Transverse colon (tissue), 4 donors: ENCODE measurements at regions not wholly inside any gene's neighbourhood (a gene's known extent, or its start where the extent isn't known, plus 50 kb on each side); places are given as distances from the start of the nearest gene placed in this dataset.

Source experiments
- DNase-seq: peaks from one replicate; pipeline ENCODE4 v3.0.0-alpha.2; 2019
- H3K27ac ChIP-seq, 4 donors: fragments of 200-600 bp; sonication (generic); 2 replicates each; pipeline ENCODE4 v1.5.1; 2016 to 2018; ENCODE audit warnings: inconsistent platforms in 4 of 4
- H3K27me3 ChIP-seq: fragments of 200-600 bp; sonication (generic); 2 replicates; pipeline ENCODE4 v1.5.1; 2017; ENCODE audit warnings: inconsistent platforms
- H3K36me3 ChIP-seq, 4 donors: fragments of 200-600 bp; sonication (generic); 2 replicates each; pipeline ENCODE4 v1.5.1; 2017 to 2019; ENCODE audit warnings: inconsistent platforms in 4 of 4
- H3K4me1 ChIP-seq, 4 donors: fragments of 200-600 bp; sonication (generic); 2 replicates each; pipeline ENCODE4 v1.5.1; 2017 to 2020; ENCODE audit warnings: inconsistent platforms in 4 of 4
- H3K4me3 ChIP-seq, 4 donors: fragments of 200-600 bp; sonication (generic); 1 replicate in 1 of 4; 2 replicates in 3 of 4; pipeline versions ENCODE4 v1.5.1 to v1.6.1; 2017 to 2019; ENCODE audit warnings: inconsistent platforms in 4 of 4
- H3K9me3 ChIP-seq, 2 donors: fragments of 200-600 bp; sonication (generic); 2 replicates each; pipeline ENCODE4 v1.5.1; 2017 to 2019; ENCODE audit warnings: inconsistent platforms in 2 of 2
- CTCF ChIP-seq, 5 experiments: fragments of 200-600 bp in 3 of 5; fragments of 450-650 bp in 2 of 5; sonication (generic) in 3 of 5; IDR thresholded peaks; 1 replicate in 2 of 5; 2 replicates in 3 of 5; pipeline ENCODE4 v1.5.1; 2016 to 2017; ENCODE audit warnings: antibody characterized with exemption in 5 of 5, inconsistent platforms in 3 of 5, mild to moderate bottlenecking in 2 of 5, moderate library complexity in 1 of 5
- EP300 ChIP-seq: sonication (generic); formaldehyde crosslinking; IDR thresholded peaks from one replicate; pipeline ENCODE4 v1.6.1; 2017; ENCODE audit warnings: antibody characterized with exemption, low read depth
- POLR2A ChIP-seq: fragments of 450-650 bp; IDR thresholded peaks from one replicate; pipeline ENCODE4 v1.6.1; 2016; ENCODE audit warnings: antibody characterized with exemption, mild to moderate bottlenecking, moderate library complexity
- POLR2AphosphoS5 ChIP-seq, 3 donors: sonication (generic); formaldehyde crosslinking; IDR thresholded peaks; one replicate each; pipeline ENCODE4 v1.6.1; 2016; ENCODE audit warnings: antibody characterized with exemption in 3 of 3
- WGBS, 2 donors: methylation state at CpG; one replicate each; pipeline ENCODE4 v1.1.5; 2018; ENCODE audit warnings: low coverage in 1 of 2; 5-methylcytosine and 5-hydroxymethylcytosine counted together
- in situ Hi-C, 4 donors: fragments of 200-750 bp; cut with MboI; loops; one replicate each; pipeline versions ENCODE4 v1.15.0 to v1.15.1; 2017; ENCODE audit warnings: low sequenced_read_pairs in 3 of 4, low pct_ligation_motif_present in 1 of 4, low pct_unique_long_range_greater_than_20kb in 1 of 4
- intact Hi-C: fragments of 100-400 bp; cut with DNase I; formaldehyde crosslinking; loops from one replicate; pipeline ENCODE4 v1.15.1; 2023; ENCODE audit warnings: low total_unique reads

GRCh38 chr9:607417-607816 lies 234.1 kb upstream of the DMRT1 start:
- no peaks in the 10 kb centered on the region for H3K27me3 ChIP-seq
- WGBS, 2 donors, result 66 to 78% methylated on average over 5 of the region's 5 CpGs

GRCh38 chr9:613771-614347 lies 227.6 kb upstream of the DMRT1 start:
- TF ChIP-seq POLR2AphosphoS5 (IDR thresholded peaks at IDR 0.05) (no peak), CTCF (IDR thresholded peaks at IDR 0.05) (peak; percentile 50 to 90 (median 73))

More at GRCh38 chr9:607417-607816, 234.1 kb upstream of the DMRT1 start:
- H3K9me3 ChIP-seq, result no peaks in the 10 kb centered on the region
- intact Hi-C loops, result no loop called here
- H3K27ac ChIP-seq, result no peak overlapping the region
- H3K4me3 ChIP-seq, result no peak overlapping the region
- no peaks in the 10 kb centered on the region for H3K4me1 ChIP-seq
- in situ Hi-C loops, result loop anchor here in 3 of 4 donors (25.0 kb wide), 2 partner anchors 380 to 405 kb away; partner anchors contain the start of gene DMRT3 (in 1 of the 3)
- H3K36me3 ChIP-seq, result no peaks in the 10 kb centered on the region
- TF ChIP-seq POLR2AphosphoS5 (IDR thresholded peaks at IDR 0.05) (no peak), POLR2A (no peak), EP300 (no peak), CTCF (IDR thresholded peaks at IDR 0.05) (no peak)
- DNase-seq, result no peak

GRCh38 chr9:614431-614830 lies 227.1 kb upstream of the DMRT1 start:
- in situ Hi-C loops, result loop anchor here (5.0 to 25.0 kb wide), 6 partner anchors 143 to 398 kb away; partner anchors contain the start of gene DMRT3 (in 1 of the 4)
- TF ChIP-seq POLR2AphosphoS5 (IDR thresholded peaks at IDR 0.05) (no peak), EP300 (no peak), CTCF (IDR thresholded peaks at IDR 0.05) (no peak), POLR2A (no peak)
- Histone ChIP-seq H3K36me3 (no peaks in the 10 kb centered on the region), H3K27ac (peak overlapping the region; percentile 40 to 70 (median 62)), H3K4me3 (no peak overlapping the region), H3K9me3 (no peaks in the 10 kb centered on the region), H3K27me3 (no peaks in the 10 kb centered on the region), H3K4me1 (peaks cover 4 to 32% (median 23%) of the 10 kb centered on the region in 4 donors)
- no peak for DNase-seq
- intact Hi-C loops, result loop anchor here (2.0 to 5.0 kb wide), 2 partner anchors 148 to 383 kb away; no protein-coding TSS in a partner anchor
- WGBS, 2 donors, result 33 to 47% methylated on average over 3 to 4 of the region's 4 CpGs

More at GRCh38 chr9:613771-614347, 227.6 kb upstream of the DMRT1 start:
- in situ Hi-C loops (loop anchor here (5.0 to 25.0 kb wide), 6 partner anchors 143 to 398 kb away; partner anchors contain the start of gene DMRT3 (in 1 of the 4)), intact Hi-C loops (loop anchor here (2.0 to 5.0 kb wide), 2 partner anchors 149 to 383 kb away; no protein-coding TSS in a partner anchor)
- DNase-seq, result peak; percentile 70
- Histone ChIP-seq H3K27me3 (no peaks in the 10 kb centered on the region), H3K4me3 (no peak overlapping the region), H3K36me3 (no peaks in the 10 kb centered on the region), H3K27ac (peak overlapping the region; percentile 40 to 70 (median 62)), H3K4me1 (peaks cover 4 to 32% (median 23%) of the 10 kb centered on the region in 4 donors), H3K9me3 (no peaks in the 10 kb centered on the region)
- WGBS, 2 donors, result 20 to 23% methylated on average over 1 to 7 of the region's 7 CpGs

- in situ Hi-C loops (loop anchor here (10.0 to 25.0 kb wide), 3 partner anchors 149 to 397 kb away; partner anchors contain the start of gene DMRT3 (in 1 of the 4)), intact Hi-C loops (loop anchor here (2.0 kb wide), 1 partner anchor 147 kb away; no protein-coding TSS in a partner anchor)
- DNase-seq, result no peak
- Histone ChIP-seq H3K27me3 (no peaks in the 10 kb centered on the region), H3K4me1 (peaks cover 4 to 32% (median 23%) of the 10 kb centered on the region in 4 donors), H3K36me3 (no peaks in the 10 kb centered on the region), H3K4me3 (no peak overlapping the region), H3K9me3 (no peaks in the 10 kb centered on the region), H3K27ac (peak overlapping the region in 2 of 4 donors; percentile 56 to 68)
- WGBS, 2 donors, result 92 to 100% methylated on average over 3 of the region's 3 CpGs
- TF ChIP-seq CTCF (IDR thresholded peaks at IDR 0.05), result no peak
- TF ChIP-seq POLR2AphosphoS5 (IDR thresholded peaks at IDR 0.05), result no peak
- no peak for TF ChIP-seq EP300
Observed at GRCh38 chr9:615756-616155, 225.7 kb upstream of the DMRT1 start.
